AG09319 (cell line): ENCODE measurements at regions not wholly inside any gene's neighbourhood (a gene's known extent, or its start where the extent isn't known, plus 50 kb on each side); places are given as distances from the start of the nearest gene placed in this dataset.

Experiments used
- DNase-seq: peaks from one replicate; pipeline ENCODE4 v3.0.0-alpha.2; 2010; ENCODE audit warnings: low read depth; ENCODE audit errors: extremely low read depth
- CTCF ChIP-seq: IDR thresholded peaks from 2 replicates; pipeline ENCODE4 v1.5.1; 2011; ENCODE audit warnings: low read depth, mild to moderate bottlenecking, inconsistent platforms, low read length, moderate library complexity

- no peak for DNase-seq
- TF ChIP-seq CTCF, result no peak
Measured at GRCh38 chr2:79275863-79276262, 116.3 kb upstream of the REG3A start.

GRCh38 chr2:79275197-79275596 lies 115.6 kb upstream of the REG3A start:
- no peak for TF ChIP-seq CTCF
- no peak for DNase-seq

GRCh38 chr2:79272616-79273015 lies 113.1 kb upstream of the REG3A start:
- TF ChIP-seq CTCF, result no peak
- DNase-seq, result no peak

- TF ChIP-seq CTCF, result no peak
Measured at GRCh38 chr2:79271456-79271855, 111.9 kb upstream of the REG3A start.

GRCh38 chr2:79260848-79261247 lies 101.3 kb upstream of the REG3A start:
- no peak for DNase-seq
- TF ChIP-seq CTCF, result no peak

More at GRCh38 chr2:79271456-79271855, 111.9 kb upstream of the REG3A start:
- DNase-seq, result no peak

- TF ChIP-seq CTCF, result no peak
- no peak for DNase-seq
Measured at GRCh38 chr2:79259959-79260358, 100.4 kb upstream of the REG3A start.

- TF ChIP-seq CTCF, result no peak
- DNase-seq, result no peak
Measured at GRCh38 chr2:79259296-79259695, 99.7 kb upstream of the REG3A start.
